ENCODE measurements at regions not wholly inside any gene's neighbourhood (a gene's known extent, or its start where the extent isn't known, plus 50 kb on each side); places are given as distances from the start of the nearest gene placed in this dataset.

DNA sequence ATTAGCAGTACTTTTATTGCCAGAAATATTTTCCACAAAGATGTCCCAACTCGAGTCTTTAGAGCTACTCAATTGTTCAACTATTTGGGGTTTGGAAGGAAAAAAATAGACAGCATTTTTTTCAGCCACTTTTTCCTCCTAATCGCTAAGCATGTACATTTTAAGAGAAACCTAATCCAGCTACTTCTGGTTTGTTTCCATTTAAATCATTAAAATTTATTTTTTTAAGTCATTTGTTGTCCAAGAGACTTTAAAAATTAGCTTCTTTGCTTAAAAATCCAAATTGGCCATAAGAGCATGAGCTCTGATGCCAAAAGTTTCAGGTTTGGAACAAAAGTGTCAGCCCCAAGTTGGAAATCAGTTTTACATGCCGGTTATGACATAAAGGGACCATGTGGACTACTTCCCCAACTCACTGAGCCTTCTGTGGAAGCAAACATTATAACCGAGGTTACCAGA is 186.3 kb upstream of the INTU start:
- H3K36me3 ChIP-seq: no peaks in the 10 kb centered on the region
- no peaks in the 10 kb centered on the region for H3K9me3 ChIP-seq
- no peak overlapping the region for H3K27ac ChIP-seq
- DNase-seq: no peak
- intact Hi-C loops (cut with DNase I; ENCODE audit: low total_unique reads): no loop called here
- H3K4me1 ChIP-seq: no peaks in the 10 kb centered on the region
- no peak overlapping the region for H3K4me3 ChIP-seq
- TF ChIP-seq, protein P1, sequence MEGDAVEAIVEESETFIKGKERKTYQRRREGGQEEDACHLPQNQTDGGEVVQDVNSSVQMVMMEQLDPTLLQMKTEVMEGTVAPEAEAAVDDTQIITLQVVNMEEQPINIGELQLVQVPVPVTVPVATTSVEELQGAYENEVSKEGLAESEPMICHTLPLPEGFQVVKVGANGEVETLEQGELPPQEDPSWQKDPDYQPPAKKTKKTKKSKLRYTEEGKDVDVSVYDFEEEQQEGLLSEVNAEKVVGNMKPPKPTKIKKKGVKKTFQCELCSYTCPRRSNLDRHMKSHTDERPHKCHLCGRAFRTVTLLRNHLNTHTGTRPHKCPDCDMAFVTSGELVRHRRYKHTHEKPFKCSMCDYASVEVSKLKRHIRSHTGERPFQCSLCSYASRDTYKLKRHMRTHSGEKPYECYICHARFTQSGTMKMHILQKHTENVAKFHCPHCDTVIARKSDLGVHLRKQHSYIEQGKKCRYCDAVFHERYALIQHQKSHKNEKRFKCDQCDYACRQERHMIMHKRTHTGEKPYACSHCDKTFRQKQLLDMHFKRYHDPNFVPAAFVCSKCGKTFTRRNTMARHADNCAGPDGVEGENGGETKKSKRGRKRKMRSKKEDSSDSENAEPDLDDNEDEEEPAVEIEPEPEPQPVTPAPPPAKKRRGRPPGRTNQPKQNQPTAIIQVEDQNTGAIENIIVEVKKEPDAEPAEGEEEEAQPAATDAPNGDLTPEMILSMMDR (IDR thresholded peaks at IDR 0.05): no peak
- H3K27me3 ChIP-seq: no peaks in the 10 kb centered on the region

DNA sequence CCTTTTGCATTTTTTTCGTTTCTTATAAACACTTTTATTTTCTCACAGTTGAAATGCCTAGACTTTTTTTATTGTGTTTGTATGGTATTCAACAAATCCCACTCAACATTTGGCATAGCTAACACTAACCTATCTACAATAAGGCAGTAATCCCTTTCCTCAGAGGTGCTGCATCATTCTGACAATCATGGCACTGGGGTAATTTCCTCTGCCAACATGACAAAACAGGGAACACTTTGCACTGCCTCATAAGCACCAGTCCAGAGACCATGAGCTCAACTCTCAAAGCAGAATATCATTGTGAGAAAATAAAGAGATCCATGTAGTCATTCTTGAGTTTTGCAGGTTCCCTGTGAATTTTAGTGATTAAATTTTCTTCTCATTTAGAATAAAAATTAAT is 183.8 kb upstream of the INTU start:
- Histone ChIP-seq H3K9me3 (no peaks in the 10 kb centered on the region), H3K4me3 (no peak overlapping the region), H3K27me3 (no peaks in the 10 kb centered on the region), H3K36me3 (no peaks in the 10 kb centered on the region), H3K27ac (no peak overlapping the region), H3K4me1 (no peaks in the 10 kb centered on the region)
- intact Hi-C loops (cut with DNase I; ENCODE audit: low total_unique reads): no loop called here
- DNase-seq: no peak
- TF ChIP-seq, protein P1 (IDR thresholded peaks at IDR 0.05): no peak

DNA sequence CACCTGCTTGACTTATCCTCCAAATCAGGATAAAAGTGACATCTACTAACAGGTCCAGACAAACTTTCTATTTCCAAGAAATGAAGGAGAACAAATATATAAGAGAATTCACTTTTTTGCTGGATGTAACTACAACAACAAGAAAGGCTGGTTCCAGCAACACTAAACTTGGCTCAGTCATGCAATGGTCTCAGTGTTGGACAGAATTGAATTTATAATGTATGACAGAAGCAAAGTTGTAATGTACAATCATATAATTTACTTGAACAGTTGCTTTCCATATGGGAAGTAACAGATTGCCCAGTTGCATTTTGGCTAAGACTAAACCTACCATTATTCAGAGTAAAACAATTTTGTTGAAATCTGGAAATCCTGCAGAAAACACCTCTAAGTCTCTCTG is 183.3 kb upstream of the INTU start:
- H3K27me3 ChIP-seq: no peaks in the 10 kb centered on the region
- intact Hi-C loops (cut with DNase I; ENCODE audit: low total_unique reads): no loop called here
- no peak overlapping the region for H3K27ac ChIP-seq
- TF ChIP-seq, protein P1 (IDR thresholded peaks at IDR 0.05): no peak
- H3K36me3 ChIP-seq: no peaks in the 10 kb centered on the region
- H3K4me3 ChIP-seq: no peak overlapping the region
- H3K4me1 ChIP-seq: no peaks in the 10 kb centered on the region
- DNase-seq: no peak
- H3K9me3 ChIP-seq: no peaks in the 10 kb centered on the region

DNA sequence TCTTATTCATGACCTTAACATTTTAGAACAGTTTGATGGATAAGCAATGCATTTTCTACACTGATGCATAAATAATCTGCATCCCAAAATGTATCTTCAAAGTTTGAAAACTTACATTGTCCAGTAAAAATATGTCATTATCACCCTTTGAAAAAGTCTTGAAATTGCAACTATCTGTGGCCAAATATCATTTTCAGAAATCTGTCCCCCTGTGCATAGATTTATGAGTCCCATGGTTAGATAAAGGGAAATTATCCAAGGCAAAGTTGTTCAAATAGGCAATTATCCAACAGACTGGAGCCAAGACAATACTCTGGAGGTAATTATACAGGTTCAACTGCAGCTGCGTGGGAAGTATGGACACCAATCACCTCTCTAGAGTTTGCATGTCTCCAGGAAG is 182.5 kb upstream of the INTU start:
- no peak for DNase-seq
- no peaks in the 10 kb centered on the region for H3K4me1 ChIP-seq
- H3K27me3 ChIP-seq: no peaks in the 10 kb centered on the region
- H3K36me3 ChIP-seq: no peaks in the 10 kb centered on the region
- TF ChIP-seq, protein P1 (IDR thresholded peaks at IDR 0.05): no peak
- H3K27ac ChIP-seq: no peak overlapping the region
- intact Hi-C loops (cut with DNase I; ENCODE audit: low total_unique reads): no loop called here
- no peaks in the 10 kb centered on the region for H3K9me3 ChIP-seq
- no peak overlapping the region for H3K4me3 ChIP-seq

DNA sequence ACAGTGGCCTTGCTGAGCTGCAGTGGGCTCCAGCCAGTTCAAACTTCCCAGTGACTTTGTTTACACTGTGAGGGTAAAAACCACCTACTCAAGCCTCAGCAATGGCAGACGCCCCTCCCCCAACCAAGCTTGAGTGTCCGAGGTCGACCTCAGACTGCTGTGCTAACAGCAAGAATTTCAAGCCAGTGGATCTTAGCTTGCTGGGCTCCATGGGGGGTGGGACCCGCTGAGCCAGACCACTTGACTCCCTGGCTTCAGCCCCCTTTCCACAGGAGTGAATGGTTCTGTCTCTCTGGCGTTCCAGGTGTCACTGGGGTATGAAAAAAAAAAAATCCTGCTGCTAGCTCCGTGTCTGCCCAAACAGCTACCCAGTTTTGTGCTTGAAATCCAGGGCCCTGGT is 168.9 kb upstream of the INTU start:
- Histone ChIP-seq H3K9me3 (no peaks in the 10 kb centered on the region), H3K4me1 (no peaks in the 10 kb centered on the region), H3K4me3 (no peak overlapping the region), H3K27me3 (no peaks in the 10 kb centered on the region), H3K36me3 (no peaks in the 10 kb centered on the region), H3K27ac (no peak overlapping the region)
- intact Hi-C loops (cut with DNase I; ENCODE audit: low total_unique reads): no loop called here
- TF ChIP-seq, protein P1 (IDR thresholded peaks at IDR 0.05): no peak
- DNase-seq: no peak

DNA sequence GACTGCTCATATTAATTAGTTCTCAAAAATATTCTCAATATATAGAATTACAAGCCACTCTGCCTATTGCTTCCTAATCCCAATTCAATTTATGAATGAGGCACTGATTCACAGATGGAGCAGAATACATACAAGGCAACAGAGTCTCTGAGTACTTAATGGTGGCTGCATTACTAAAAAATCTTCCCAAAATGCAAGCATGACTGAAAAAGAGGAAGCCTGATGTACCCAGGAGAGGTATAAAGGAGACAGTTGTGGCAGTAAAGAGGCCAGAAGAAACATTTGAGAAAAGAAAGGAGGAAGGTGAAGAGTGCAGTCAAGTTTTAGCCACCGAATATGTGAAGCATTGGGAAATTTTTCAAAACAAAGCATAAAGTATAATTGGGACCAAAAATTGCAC is 163.2 kb upstream of the INTU start:
- TF ChIP-seq, protein P1 (IDR thresholded peaks at IDR 0.05): no peak
- intact Hi-C loops (cut with DNase I; ENCODE audit: low total_unique reads): no loop called here
- Histone ChIP-seq H3K27ac (no peak overlapping the region), H3K4me1 (no peaks in the 10 kb centered on the region), H3K4me3 (no peak overlapping the region), H3K36me3 (no peaks in the 10 kb centered on the region), H3K27me3 (no peaks in the 10 kb centered on the region), H3K9me3 (peaks cover 0 to 6% (median 0%) of the 10 kb centered on the region in 3 donors)
- DNase-seq: no peak
